NCI-H1436 (cell line): ENCODE measurements at regions not wholly inside any gene's neighbourhood (a gene's known extent, or its start where the extent isn't known, plus 50 kb on each side); places are given as distances from the start of the nearest gene placed in this dataset.

Experiments used
- DNase-seq: peaks from one replicate; lab custom pipeline; 2025; lab: John Stamatoyannopoulos, UW

GRCh38 chr6:40074306-40075055, 140.2 kb upstream of the MOCS1 start:
- no peak for DNase-seq

- DNase-seq = no peak
Measured at GRCh38 chr6:40066372-40066771, 132.1 kb upstream of the MOCS1 start.

GRCh38 chr6:40056865-40057264, 122.6 kb upstream of the MOCS1 start:
- no peak for DNase-seq

GRCh38 chr6:40054602-40055001, 120.3 kb upstream of the MOCS1 start:
- DNase-seq = no peak

GRCh38 chr6:40054186-40054585, 119.9 kb upstream of the MOCS1 start:
- DNase-seq = no peak

- no peak for DNase-seq
Measured at GRCh38 chr6:40049128-40049527, 114.9 kb upstream of the MOCS1 start.

- no peak for DNase-seq
Measured at GRCh38 chr6:40044196-40044595, 109.9 kb upstream of the MOCS1 start.

GRCh38 chr6:40042232-40042631, 108.0 kb upstream of the MOCS1 start:
- DNase-seq = no peak

GRCh38 chr6:40039042-40039441, 104.8 kb upstream of the MOCS1 start:
- DNase-seq = no peak

- no peak for DNase-seq
Measured at GRCh38 chr6:40038626-40039025, 104.4 kb upstream of the MOCS1 start.

- no peak for DNase-seq
Measured at GRCh38 chr6:40037271-40037670, 103.0 kb upstream of the MOCS1 start.

- no peak for DNase-seq
Measured at GRCh38 chr6:40036186-40036585, 101.9 kb upstream of the MOCS1 start.

- no peak for DNase-seq
Measured at GRCh38 chr6:40028449-40028848, 94.2 kb upstream of the MOCS1 start.

GRCh38 chr6:40022867-40023266, 88.6 kb upstream of the MOCS1 start:
- DNase-seq = no peak

- DNase-seq = no peak
Measured at GRCh38 chr6:40020166-40020565, 85.9 kb upstream of the MOCS1 start.

GRCh38 chr6:40015530-40015929, 81.3 kb upstream of the MOCS1 start:
- no peak for DNase-seq

GRCh38 chr6:40011844-40012243, 77.6 kb upstream of the MOCS1 start:
- no peak for DNase-seq

GRCh38 chr6:40000964-40001515, 66.8 kb upstream of the MOCS1 start:
- DNase-seq = no peak

- DNase-seq = no peak
Measured at GRCh38 chr6:39999006-39999867, 65.0 kb upstream of the MOCS1 start.

- no peak for DNase-seq
Measured at GRCh38 chr6:39998126-39998525, 63.9 kb upstream of the MOCS1 start.

- DNase-seq = no peak
Measured at GRCh38 chr6:39997101-39997635, 62.9 kb upstream of the MOCS1 start.

- no peak for DNase-seq
Measured at GRCh38 chr6:39995633-39996032, 61.4 kb upstream of the MOCS1 start.
